GM13976 (cell line): ENCODE measurements at regions not wholly inside any gene's neighbourhood (a gene's known extent, or its start where the extent isn't known, plus 50 kb on each side); places are given as distances from the start of the nearest gene placed in this dataset.
"Not testable (repeated sequence)": the region's sequence is repeated elsewhere in the genome, so short reads cannot be mapped to it uniquely, and the experiment has no call there.

Source experiments
- DNase-seq: peaks from one replicate; pipeline ENCODE4 v3.0.0; 2012; ENCODE audit warnings: low spot score
- in situ Hi-C: fragments of 300-500 bp; cut with MboI; formaldehyde crosslinking; loops from one replicate; pipeline ENCODE4 v1.12.0; 2022; ENCODE audit warnings: low sequenced_read_pairs, mixed read lengths, inconsistent platforms; ENCODE audit not compliant: unreplicated experiment
- TF ChIP-seq, protein P1 (sequence below): IDR thresholded peaks from 2 replicates; pipeline ENCODE4 v1.5.1; 2012; ENCODE audit warnings: borderline replicate concordance, mild to moderate bottlenecking; ENCODE audit not compliant: insufficient read depth; ENCODE audit errors: extremely low read depth, missing control alignments, control extremely low read depth

DNA sequence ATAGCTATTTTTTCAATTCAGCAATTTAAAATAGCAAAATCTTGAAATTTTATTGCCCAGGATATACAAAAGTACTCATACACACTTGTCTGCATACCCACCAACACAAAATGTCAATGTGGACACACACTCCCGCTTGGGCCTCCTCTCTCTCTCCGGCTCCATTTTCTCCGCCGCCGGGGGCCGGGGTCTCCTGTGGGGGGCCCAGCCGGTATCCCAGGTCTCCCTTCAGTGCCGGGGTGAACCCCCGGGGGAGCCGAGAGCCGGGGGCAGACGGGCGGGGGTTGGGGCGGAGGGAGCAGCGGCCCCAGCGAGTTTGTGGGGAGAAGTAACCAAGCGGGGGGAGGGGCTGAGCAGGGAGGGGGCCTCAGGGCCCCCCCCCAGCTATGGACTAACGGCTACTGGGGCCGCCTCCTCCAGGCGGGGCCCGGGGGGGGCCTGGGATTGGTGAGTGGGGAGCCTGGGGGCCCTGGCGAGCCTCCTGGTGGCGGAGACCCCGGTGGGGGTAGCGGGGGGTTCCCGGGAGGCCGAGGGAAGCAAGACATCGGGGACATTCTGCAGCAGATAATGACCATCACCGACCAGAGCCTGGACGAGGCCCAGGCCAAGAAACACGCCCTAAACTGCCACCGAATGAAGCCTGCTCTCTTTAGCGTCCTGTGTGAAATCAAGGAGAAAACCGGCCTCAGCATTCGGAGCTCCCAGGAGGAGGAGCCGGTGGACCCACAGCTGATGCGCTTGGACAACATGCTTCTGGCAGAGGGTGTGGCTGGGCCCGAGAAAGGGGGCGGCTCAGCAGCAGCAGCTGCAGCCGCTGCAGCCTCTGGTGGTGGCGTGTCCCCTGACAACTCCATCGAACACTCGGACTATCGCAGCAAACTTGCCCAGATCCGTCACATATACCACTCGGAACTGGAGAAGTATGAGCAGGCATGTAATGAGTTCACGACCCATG lies 56.6 kb downstream of the CHST2 start:
- in situ Hi-C loops, result not testable (repeated sequence)

DNA sequence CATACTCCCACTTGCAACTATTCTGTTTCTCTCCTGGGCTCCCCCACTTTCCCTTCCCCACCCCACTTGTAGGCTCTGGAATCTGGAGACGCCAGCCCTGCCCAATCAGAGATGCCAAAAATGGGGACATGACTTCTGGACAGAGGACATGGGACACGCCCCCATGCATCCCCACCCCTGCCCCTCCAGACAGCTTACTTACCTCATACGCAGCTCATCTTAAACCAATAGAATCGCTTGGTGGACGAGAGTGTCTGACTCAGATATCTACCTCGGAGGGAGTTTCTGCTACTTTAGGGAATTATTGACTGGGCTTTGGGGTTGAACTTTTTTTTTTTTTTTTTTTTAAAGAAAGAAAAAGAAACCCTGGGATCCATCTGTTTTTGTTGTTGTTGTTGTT lies 58.4 kb downstream of the CHST2 start:
- DNase-seq, result peak; percentile 47
- in situ Hi-C loops, result not testable (repeated sequence)

More for the DNA sequence above, 56.6 kb downstream of the CHST2 start:
- DNase-seq, result not testable (repeated sequence)

DNA sequence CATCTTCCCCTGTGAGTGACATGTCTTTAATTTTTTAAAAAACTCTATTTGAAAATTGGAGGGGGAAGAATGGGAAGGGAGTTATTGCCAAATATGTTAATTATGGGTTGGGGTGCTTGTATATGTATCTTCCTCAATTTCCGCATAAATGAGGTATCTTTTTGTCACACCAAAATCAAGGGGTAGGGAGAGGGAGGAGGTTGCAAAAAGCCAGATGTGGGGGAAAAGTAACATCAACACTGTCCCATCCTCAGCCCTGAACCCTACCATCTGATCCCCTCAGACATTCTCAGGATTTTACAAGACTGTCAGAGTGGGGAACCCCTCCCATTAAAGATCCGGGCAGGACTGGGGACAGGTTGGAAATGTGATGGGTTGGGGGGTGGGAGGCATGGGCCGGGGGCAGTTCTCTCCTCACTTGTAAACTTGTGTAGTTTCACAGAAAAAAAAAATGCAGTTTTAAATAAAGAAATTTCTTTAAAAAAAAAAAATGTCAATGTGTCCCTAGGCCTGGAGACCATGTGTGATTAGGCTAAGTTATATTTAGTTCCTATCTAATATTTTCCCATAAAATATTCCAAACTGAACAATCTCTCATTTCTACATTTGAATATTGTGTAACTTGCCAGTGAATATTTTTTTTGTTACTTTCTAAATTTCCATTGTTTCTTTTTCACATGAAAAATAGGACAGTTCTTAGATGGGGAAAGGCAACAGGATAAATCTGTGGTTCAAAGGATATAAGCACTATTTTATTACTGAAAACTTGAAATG lies 59.4 kb downstream of the CHST2 start:
- DNase-seq, in situ Hi-C loops: not testable (repeated sequence)

DNA sequence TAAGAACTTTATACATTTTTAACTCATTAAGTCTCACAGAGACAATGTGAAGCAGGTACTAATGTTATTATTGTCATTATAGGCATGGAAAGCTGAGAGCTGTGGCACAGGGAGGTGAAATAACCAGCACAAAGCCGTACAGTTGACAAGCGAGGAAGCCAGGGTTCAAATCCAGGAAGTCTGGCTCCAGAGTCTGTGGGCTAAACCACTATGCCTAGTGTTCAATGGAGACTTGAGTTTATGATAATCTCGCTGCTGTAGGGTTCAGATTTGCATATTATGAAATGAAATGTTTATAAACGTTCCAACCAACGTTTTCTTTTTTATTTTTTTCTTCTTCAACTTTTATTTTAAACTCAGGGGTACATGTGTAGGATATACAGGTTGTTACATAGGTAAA lies 60.0 kb downstream of the CHST2 start:
- TF ChIP-seq, protein P1, sequence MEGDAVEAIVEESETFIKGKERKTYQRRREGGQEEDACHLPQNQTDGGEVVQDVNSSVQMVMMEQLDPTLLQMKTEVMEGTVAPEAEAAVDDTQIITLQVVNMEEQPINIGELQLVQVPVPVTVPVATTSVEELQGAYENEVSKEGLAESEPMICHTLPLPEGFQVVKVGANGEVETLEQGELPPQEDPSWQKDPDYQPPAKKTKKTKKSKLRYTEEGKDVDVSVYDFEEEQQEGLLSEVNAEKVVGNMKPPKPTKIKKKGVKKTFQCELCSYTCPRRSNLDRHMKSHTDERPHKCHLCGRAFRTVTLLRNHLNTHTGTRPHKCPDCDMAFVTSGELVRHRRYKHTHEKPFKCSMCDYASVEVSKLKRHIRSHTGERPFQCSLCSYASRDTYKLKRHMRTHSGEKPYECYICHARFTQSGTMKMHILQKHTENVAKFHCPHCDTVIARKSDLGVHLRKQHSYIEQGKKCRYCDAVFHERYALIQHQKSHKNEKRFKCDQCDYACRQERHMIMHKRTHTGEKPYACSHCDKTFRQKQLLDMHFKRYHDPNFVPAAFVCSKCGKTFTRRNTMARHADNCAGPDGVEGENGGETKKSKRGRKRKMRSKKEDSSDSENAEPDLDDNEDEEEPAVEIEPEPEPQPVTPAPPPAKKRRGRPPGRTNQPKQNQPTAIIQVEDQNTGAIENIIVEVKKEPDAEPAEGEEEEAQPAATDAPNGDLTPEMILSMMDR, result no peak
- in situ Hi-C loops, result no loop called here
- DNase-seq, result no peak

DNA sequence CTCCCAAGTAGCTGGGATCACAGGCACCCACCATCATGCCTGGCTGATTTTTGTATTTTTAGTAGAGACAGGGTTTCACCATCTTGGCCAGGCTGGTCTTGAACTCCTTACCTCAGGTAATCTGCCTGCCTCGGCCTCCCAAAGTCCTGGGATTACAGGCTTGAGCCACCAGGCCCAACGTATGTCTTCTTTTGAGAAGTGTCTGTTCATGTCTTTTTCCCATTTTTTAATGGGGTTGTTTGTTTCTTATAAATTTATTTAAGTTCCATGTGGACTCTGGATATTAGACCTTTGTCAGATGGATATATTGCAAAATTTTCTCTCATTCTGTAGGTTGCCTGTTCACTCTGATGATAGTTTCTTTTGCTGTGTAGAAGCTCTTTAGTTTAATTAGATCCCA lies 61.3 kb downstream of the CHST2 start:
- in situ Hi-C loops, DNase-seq: not testable (repeated sequence)

DNA sequence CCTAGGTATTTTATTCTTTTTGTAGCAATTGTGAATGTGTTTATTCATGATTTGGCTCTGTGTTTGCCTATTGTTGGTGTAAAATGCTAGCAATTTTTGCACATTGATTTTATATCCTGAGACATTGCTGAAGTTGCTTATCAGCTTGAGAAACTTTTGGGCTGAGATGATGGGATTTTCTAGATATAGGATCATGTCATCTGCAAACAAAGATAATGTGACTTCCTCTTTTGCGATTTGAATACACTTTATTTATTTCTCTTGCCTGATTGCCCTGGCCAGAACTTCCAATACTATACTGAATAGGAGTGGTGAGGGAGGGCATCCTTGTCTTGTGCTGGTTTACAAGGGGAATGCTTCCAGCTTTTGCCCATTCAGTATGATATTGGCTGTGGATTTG lies 62.4 kb downstream of the CHST2 start:
- DNase-seq, in situ Hi-C loops: not testable (repeated sequence)

DNA sequence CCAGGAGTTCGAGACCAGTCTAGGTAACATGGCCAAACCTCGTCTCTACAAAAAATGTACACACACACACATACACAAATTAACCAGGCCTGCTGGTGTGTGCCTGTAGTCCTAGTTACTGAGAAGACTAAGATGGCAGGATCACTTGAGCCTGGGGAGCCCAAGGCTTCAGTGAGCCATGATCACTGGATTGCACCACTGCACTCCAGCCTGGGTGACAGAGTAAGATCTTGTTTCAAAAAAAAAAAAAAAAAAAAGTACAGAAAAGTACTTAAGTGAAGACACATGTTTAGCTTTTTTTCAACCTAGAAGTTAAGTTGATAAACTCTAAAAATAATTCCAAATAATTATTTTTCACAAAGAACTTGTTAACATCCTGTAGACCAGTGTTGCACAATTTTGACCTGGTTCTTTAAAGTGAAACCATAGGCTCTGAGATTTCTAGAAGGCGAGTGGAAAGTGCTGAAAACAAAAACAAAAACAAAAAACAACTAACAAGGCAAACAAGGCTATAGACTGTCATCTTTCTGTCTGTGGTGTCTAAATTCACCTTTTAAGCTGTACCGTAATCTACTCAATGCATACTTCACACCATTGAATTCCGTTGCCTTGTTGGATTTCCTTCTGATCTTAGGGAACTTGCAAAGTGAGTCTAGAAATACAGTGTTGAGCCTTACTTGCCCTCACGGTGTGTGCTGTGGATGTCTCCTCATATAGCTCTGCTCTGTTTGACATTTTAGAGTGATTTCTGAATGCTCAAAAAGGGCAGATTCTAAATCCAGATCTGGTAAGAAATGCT lies 63.5 kb downstream of the CHST2 start:
- in situ Hi-C loops, result no loop called here
- no peak for DNase-seq
- TF ChIP-seq, protein P1, result no peak

DNA sequence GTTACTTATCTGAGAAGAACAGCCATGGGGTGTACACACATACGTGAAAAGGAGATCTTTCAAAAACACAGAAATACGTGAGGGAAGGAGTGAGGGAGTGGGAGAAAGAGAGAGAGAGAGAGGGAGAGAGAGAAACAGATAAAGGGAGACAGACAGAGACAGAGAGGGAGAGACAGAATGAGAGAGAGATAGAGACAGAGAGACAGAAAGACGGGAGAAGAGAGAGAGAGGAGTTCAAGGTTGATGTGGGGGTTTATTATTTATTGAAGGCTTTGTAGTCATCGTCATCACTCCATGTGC lies 64.0 kb downstream of the CHST2 start:
- DNase-seq, result no peak
- in situ Hi-C loops, result no loop called here
- TF ChIP-seq, protein P1, result no peak

DNA sequence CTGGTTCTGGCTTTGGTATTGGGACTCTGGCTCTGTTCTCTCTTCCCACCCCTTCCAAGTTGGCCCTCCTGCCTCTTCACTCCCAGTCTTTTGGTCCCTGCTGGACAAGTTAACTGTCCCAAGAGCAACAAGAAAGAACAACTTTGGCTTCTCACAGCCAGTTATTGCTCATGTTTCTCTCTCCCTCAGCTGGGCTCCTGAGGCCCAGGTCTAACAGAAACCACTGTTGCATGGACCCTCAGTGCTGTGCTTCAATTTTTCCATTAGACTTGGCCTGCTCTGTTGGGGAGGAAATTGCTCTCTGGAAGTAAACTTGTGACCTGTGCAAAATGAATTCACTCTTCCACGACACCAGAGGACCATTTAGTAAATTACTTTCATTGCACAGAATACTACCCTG lies 64.5 kb downstream of the CHST2 start:
- DNase-seq, result no peak
- TF ChIP-seq, protein P1, result no peak
- in situ Hi-C loops, result no loop called here
